H9 (cell line): ENCODE measurements at regions not wholly inside any gene's neighbourhood (a gene's known extent, or its start where the extent isn't known, plus 50 kb on each side); places are given as distances from the start of the nearest gene placed in this dataset.

ENCODE experiments used
- DNase-seq: peaks from one replicate; pipeline ENCODE4 v3.0.0-alpha.2; 2017
- H2AFZ ChIP-seq: one replicate; pipeline ENCODE4 v1.6.1; 2013; ENCODE audit warnings: mild to moderate bottlenecking, low read length, control low read depth, moderate library complexity
- H2AK5ac ChIP-seq: 2 replicates; pipeline ENCODE4 v1.6.1; 2013; ENCODE audit warnings: low read length, control low read depth, mixed read lengths; ENCODE audit not compliant: insufficient read length
- H2BK120ac ChIP-seq: one replicate; pipeline ENCODE4 v1.6.1; 2013; ENCODE audit warnings: low read depth, mild to moderate bottlenecking, low read length, control low read depth, inconsistent platforms; ENCODE audit not compliant: poor library complexity, severe bottlenecking
- H2BK12ac ChIP-seq: 2 replicates; pipeline ENCODE4 v1.6.1; 2013; ENCODE audit warnings: low read length, control low read depth, mixed read lengths, low read depth; ENCODE audit not compliant: insufficient read length
- H2BK15ac ChIP-seq: 2 replicates; pipeline ENCODE4 v1.6.1; 2013; ENCODE audit warnings: low read depth, low read length, control low read depth
- H2BK20ac ChIP-seq: one replicate; pipeline ENCODE4 v1.6.1; 2013; ENCODE audit warnings: low read depth, mild to moderate bottlenecking, low read length, control low read depth, inconsistent platforms; ENCODE audit not compliant: poor library complexity, severe bottlenecking
- H2BK5ac ChIP-seq: 2 replicates; pipeline ENCODE4 v1.6.1; 2013; ENCODE audit warnings: low read length, control low read depth, mixed read lengths; ENCODE audit not compliant: insufficient read length
- H3K14ac ChIP-seq: 2 replicates; pipeline ENCODE4 v1.6.1; 2013; ENCODE audit warnings: low read length, control low read depth; ENCODE audit not compliant: insufficient read depth
- H3K18ac ChIP-seq: 2 replicates; pipeline ENCODE4 v1.6.1; 2013; ENCODE audit warnings: low read depth, mild to moderate bottlenecking, mixed read lengths, low read length, control low read depth; ENCODE audit not compliant: insufficient read length
- H3K23ac ChIP-seq: 2 replicates; pipeline ENCODE4 v1.6.1; 2013; ENCODE audit warnings: low read length, control low read depth, mixed read lengths, low read depth; ENCODE audit not compliant: insufficient read length
- H3K23me2 ChIP-seq: 2 replicates; pipeline ENCODE4 v1.6.1; 2013; ENCODE audit warnings: low read depth, mild to moderate bottlenecking, mixed read lengths, low read length, control low read depth; ENCODE audit not compliant: insufficient read length, poor library complexity, severe bottlenecking
- H3K27ac ChIP-seq: 2 replicates; pipeline ENCODE4 v1.5.1; 2013; ENCODE audit warnings: low read length, control low read depth, mixed read lengths, low read depth; ENCODE audit not compliant: insufficient read length
- H3K27me3 ChIP-seq: 2 replicates; pipeline ENCODE4 v1.6.1; 2013; ENCODE audit warnings: low read length, control low read depth, inconsistent platforms; ENCODE audit not compliant: insufficient read depth
- H3K4ac ChIP-seq: 2 replicates; pipeline ENCODE4 v1.6.1; 2013; ENCODE audit warnings: low read depth, mild to moderate bottlenecking, control low read depth, inconsistent platforms, low read length, moderate library complexity
- H3K4me1 ChIP-seq: 2 replicates; pipeline ENCODE4 v1.6.1; 2013; ENCODE audit warnings: low read length, control low read depth, inconsistent platforms; ENCODE audit not compliant: insufficient read depth
- H3K4me2 ChIP-seq: 2 replicates; pipeline ENCODE4 v1.6.1; 2013; ENCODE audit warnings: low read length, control low read depth, mixed read lengths; ENCODE audit not compliant: insufficient read length, insufficient read depth
- H3K56ac ChIP-seq: 2 replicates; pipeline ENCODE4 v1.6.1; 2013; ENCODE audit warnings: low read depth, mild to moderate bottlenecking, mixed read lengths, low read length, control low read depth; ENCODE audit not compliant: insufficient read length
- H3K79me1 ChIP-seq: 2 replicates; pipeline ENCODE4 v1.6.1; 2013; ENCODE audit warnings: low read depth, mild to moderate bottlenecking, moderate library complexity, low read length, control low read depth, inconsistent platforms; ENCODE audit not compliant: insufficient read depth, poor library complexity, severe bottlenecking
- H3K79me2 ChIP-seq: 2 replicates; pipeline ENCODE4 v1.6.1; 2013; ENCODE audit warnings: low read length, control low read depth, inconsistent platforms; ENCODE audit not compliant: insufficient read depth
- H3K9ac ChIP-seq: 2 replicates; pipeline ENCODE4 v1.6.1; 2013; ENCODE audit warnings: low read length, control low read depth, mixed read lengths; ENCODE audit not compliant: insufficient read length; ENCODE audit errors: extremely low read depth
- H3K9me3 ChIP-seq: one replicate; pipeline ENCODE4 v1.6.1; 2013; ENCODE audit warnings: low read depth, low read length, inconsistent platforms; ENCODE audit not compliant: control insufficient read depth
- H3T11ph ChIP-seq: one replicate; pipeline ENCODE4 v1.6.1; 2013; ENCODE audit warnings: mild to moderate bottlenecking, low read length, control low read depth, inconsistent platforms
- H4K20me1 ChIP-seq: one replicate; pipeline ENCODE4 v1.6.1; 2013; ENCODE audit not compliant: control insufficient read depth, insufficient read length, insufficient read depth
- H4K5ac ChIP-seq: 2 replicates; pipeline ENCODE4 v1.6.1; 2013; ENCODE audit warnings: low read depth, mild to moderate bottlenecking, mixed read lengths, low read length, control low read depth; ENCODE audit not compliant: insufficient read length
- H4K8ac ChIP-seq: replicated peaks from 2 replicates; pipeline ENCODE4 v1.6.1; 2013; ENCODE audit warnings: low read length, control low read depth, mixed read lengths, low read depth; ENCODE audit not compliant: insufficient read length
- H4K91ac ChIP-seq: 2 replicates; pipeline ENCODE4 v1.6.1; 2013; ENCODE audit warnings: low read depth, mild to moderate bottlenecking, moderate library complexity, mixed read lengths, low read length, control low read depth; ENCODE audit not compliant: insufficient read length
- H3K27ac Mint-ChIP-seq, 3 experiments: 2 replicates in 2 of 3; 3 replicates in 1 of 3; pipeline ENCODE4 v1.8.0; 2020 to 2021; ENCODE audit warnings: mixed read lengths in 3 of 3, mild to moderate bottlenecking in 1 of 3, moderate library complexity in 1 of 3
- H3K27me3 Mint-ChIP-seq: 2 replicates; pipeline ENCODE4 v1.8.0; 2021; ENCODE audit warnings: low read depth, mild to moderate bottlenecking, moderate library complexity, mixed read lengths
- H3K36me3 Mint-ChIP-seq, 3 experiments: 2 replicates in 2 of 3; 3 replicates in 1 of 3; pipeline ENCODE4 v1.8.0; 2020 to 2021; ENCODE audit warnings: low read depth in 3 of 3, mixed read lengths in 3 of 3; ENCODE audit not compliant: insufficient read depth in 1 of 3
- H3K4me1 Mint-ChIP-seq, 2 experiments: 2 replicates each; pipeline ENCODE4 v1.8.0; 2020; ENCODE audit warnings: mixed read lengths in 2 of 2
- H3K4me3 Mint-ChIP-seq, 2 experiments: 2 replicates in 1 of 2; 3 replicates in 1 of 2; pipeline ENCODE4 v1.8.0; 2020 to 2021; ENCODE audit warnings: mild to moderate bottlenecking in 2 of 2, mixed read lengths in 2 of 2, moderate library complexity in 1 of 2
- H3K9me3 Mint-ChIP-seq, 2 experiments: 2 replicates in 1 of 2; 3 replicates in 1 of 2; pipeline ENCODE4 v1.8.0; 2020; ENCODE audit warnings: mild to moderate bottlenecking in 2 of 2, mixed read lengths in 2 of 2, moderate library complexity in 1 of 2
- WGBS: extraction: QIAGEN DNeasy Blood & Tissue Kit; methylation state at CpG from one replicate; pipeline ENCODE4 v1.1.7; 2013; ENCODE audit warnings: missing lambda C conversion rate, low lambda C conversion rate, mixed read lengths; ENCODE audit not compliant: insufficient read length; ENCODE audit errors: extremely low coverage; 5-methylcytosine and 5-hydroxymethylcytosine counted together
- TF ChIP-seq, protein P1 (sequence below): fragments of 200-600 bp; sonication (generic); conservative IDR thresholded peaks from 3 replicates; pipeline ENCODE4 v1.8.0; 2021; ENCODE audit warnings: antibody characterized with exemption, mild to moderate bottlenecking

- Histone ChIP-seq H3K4ac (no peak overlapping the region), H3K27ac (no peak overlapping the region), H2AK5ac (no peak overlapping the region), H3K56ac (no peak overlapping the region), H4K5ac (no peak overlapping the region), H3K4me2 (no peak overlapping the region), H3T11ph (no peak overlapping the region), H3K27me3 (no peaks in the 10 kb centered on the region), H4K8ac (no peak overlapping the region), H2BK15ac (no peak overlapping the region), H2BK20ac (no peak overlapping the region), H3K18ac (no peak overlapping the region), H3K4me1 (no peaks in the 10 kb centered on the region), H2BK5ac (no peak overlapping the region), H4K20me1 (no peaks in the 10 kb centered on the region), H3K9ac (no peak overlapping the region), H2BK120ac (no peak overlapping the region), H3K79me1 (no peaks in the 10 kb centered on the region), H2AFZ (no peak overlapping the region), H2BK12ac (no peak overlapping the region), H3K23me2 (no peaks in the 10 kb centered on the region), H4K91ac (no peak overlapping the region), H3K9me3 (no peaks in the 10 kb centered on the region), H3K23ac (no peak overlapping the region), H3K79me2 (no peaks in the 10 kb centered on the region), H3K14ac (no peak overlapping the region)
- no peak overlapping the region for H3K27ac Mint-ChIP-seq
- H3K4me1 Mint-ChIP-seq = no peaks in the 10 kb centered on the region
- H3K9me3 Mint-ChIP-seq = no peaks in the 10 kb centered on the region; a peak in 1 of 5 replicates
- DNase-seq = no peak
- TF ChIP-seq, protein P1, sequence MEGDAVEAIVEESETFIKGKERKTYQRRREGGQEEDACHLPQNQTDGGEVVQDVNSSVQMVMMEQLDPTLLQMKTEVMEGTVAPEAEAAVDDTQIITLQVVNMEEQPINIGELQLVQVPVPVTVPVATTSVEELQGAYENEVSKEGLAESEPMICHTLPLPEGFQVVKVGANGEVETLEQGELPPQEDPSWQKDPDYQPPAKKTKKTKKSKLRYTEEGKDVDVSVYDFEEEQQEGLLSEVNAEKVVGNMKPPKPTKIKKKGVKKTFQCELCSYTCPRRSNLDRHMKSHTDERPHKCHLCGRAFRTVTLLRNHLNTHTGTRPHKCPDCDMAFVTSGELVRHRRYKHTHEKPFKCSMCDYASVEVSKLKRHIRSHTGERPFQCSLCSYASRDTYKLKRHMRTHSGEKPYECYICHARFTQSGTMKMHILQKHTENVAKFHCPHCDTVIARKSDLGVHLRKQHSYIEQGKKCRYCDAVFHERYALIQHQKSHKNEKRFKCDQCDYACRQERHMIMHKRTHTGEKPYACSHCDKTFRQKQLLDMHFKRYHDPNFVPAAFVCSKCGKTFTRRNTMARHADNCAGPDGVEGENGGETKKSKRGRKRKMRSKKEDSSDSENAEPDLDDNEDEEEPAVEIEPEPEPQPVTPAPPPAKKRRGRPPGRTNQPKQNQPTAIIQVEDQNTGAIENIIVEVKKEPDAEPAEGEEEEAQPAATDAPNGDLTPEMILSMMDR = no peak
- H3K4me3 Mint-ChIP-seq = no peak overlapping the region
- peaks cover 1% of the 10 kb centered on the region for H3K27me3 Mint-ChIP-seq
- H3K36me3 Mint-ChIP-seq = no peaks in the 10 kb centered on the region
- WGBS = no CpG with 5 or more reads among the region's 1 CpG
These were observed 249.7 kb upstream of the IGFBP3 start for GRCh38 chr7:46170792-46171191.
